ACHN (cell line): ENCODE measurements at regions not wholly inside any gene's neighbourhood (a gene's known extent, or its start where the extent isn't known, plus 50 kb on each side); places are given as distances from the start of the nearest gene placed in this dataset.

Experiments
- DNase-seq: peaks from one replicate; pipeline ENCODE4 v3.0.0-alpha.2; 2015
- in situ Hi-C: cut with HindIII; loops from 2 replicates; pipeline ENCODE4 v1.10.0; 2017; ENCODE audit warnings: low sequenced_read_pairs, low pct_ligation_motif_present, low pct_unique_long_range_greater_than_20kb

DNA sequence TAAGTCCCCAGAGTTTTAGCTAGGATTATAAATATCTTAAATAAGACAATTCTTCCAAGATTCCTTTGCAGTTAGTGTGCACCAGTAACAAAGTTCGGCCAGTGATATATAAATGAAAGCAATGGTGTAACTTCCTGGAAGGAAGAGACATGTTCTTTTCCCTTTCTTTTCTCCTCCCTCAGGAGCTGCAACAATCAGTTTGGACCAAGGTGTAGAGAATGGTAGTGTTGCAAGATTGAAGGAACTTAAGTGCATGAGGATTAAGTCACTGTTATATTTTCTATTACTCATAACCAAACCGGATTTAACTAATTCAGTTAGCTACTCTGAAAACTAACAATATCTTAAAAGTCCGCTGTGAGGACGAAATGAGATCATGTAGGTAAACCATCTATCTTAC is 68.9 kb upstream of the KCNJ16 start:
- in situ Hi-C loops, result no loop called here
- DNase-seq, result no peak

DNA sequence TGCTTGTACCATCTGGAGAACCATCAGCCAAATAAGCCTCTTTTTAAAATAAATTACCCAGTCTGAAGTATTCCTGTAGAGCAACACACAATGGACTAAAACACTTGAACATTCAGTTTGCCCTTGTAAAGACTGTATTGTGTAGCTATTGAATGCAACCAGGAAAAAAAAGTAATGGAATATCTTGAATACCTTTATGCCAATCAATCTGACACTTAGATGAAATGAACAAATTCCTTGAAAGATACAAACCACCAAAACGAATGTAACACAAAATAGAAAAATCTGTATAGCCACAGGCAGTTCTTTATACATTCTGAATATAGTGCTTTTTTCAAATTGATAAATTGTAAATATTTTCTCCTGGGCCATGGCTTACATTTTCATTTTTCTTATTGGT is 63.3 kb upstream of the KCNJ16 start:
- no peak for DNase-seq
- in situ Hi-C loops, result no loop called here

DNA sequence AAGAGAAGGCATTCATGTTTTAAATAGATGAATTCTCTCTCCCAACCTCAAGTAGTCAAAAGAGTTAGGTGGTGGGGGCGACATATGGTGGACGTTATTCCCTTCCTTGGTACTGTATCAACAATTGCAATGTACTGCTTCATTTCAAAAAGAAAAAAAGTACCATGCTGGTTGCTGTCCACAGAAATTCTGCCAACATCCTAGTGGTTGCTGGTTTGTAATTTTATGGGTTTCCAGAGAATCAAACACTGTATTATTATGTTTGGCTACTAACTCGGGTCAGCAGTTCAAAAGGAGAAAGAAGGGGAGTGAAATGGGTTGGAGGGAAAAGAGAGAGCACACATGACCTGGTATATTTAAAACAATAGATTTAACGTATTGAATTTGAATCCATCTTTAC is 61.1 kb upstream of the KCNJ16 start:
- in situ Hi-C loops, result no loop called here
- DNase-seq, result no peak

DNA sequence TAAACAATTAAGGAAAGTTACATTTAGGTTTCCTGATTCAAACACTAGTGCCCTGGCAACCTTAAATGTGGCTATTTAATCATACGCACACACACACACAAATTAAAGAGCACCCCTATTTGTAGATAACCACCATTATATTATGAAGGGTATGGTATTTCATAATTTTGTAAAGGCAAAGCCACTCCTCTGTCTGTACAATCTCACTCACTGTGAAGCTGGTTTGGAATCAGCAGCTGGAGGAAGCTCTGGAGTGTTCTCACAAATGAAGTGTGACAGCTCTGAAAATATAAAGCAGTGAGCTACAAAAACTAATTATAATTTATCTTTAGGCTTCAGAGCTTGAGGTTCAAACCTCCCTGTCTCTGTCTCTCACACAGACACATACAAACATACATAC is 57.9 kb upstream of the KCNJ16 start:
- DNase-seq, result no peak
- in situ Hi-C loops, result no loop called here

DNA sequence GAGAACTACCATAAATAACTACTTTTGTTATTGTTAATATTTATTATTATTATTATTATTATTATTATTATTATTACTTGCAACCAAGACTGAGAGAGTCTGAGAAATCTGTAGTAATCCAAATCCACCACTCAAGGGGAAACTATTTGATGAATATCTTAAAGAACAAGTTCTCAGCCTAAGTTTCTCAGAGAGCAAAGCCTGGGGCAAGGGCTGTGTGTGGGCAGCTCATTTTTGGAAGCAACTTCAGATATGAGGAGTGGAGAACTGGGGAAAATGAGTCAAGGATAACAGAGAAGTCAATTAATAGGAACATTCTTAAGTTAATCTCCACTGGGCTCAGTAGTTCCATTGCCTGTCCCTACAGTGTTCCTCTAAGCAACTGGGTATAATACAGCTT is 57.1 kb upstream of the KCNJ16 start:
- in situ Hi-C loops, result no loop called here
- DNase-seq, result no peak

DNA sequence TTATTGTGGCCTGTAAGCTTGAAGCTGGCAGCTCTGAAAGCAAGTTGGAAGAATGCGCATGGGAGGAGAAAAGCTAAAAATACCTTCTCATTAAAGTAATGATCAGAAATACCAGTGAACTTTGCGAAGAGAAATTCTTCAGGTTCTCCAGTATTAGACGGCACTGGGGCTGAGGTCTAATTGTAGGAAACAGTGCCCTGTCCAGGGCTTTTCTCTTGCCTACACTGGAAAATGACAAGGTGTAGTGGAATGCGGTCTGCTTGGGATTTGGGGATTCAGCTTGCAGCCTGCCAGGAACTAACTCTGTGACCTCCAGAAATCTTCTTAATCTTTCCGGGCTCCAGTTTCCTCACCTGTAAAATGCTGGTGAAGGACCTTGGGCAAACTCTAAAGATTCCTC is 53.3 kb upstream of the KCNJ16 start:
- in situ Hi-C loops, result no loop called here
- no peak for DNase-seq

DNA sequence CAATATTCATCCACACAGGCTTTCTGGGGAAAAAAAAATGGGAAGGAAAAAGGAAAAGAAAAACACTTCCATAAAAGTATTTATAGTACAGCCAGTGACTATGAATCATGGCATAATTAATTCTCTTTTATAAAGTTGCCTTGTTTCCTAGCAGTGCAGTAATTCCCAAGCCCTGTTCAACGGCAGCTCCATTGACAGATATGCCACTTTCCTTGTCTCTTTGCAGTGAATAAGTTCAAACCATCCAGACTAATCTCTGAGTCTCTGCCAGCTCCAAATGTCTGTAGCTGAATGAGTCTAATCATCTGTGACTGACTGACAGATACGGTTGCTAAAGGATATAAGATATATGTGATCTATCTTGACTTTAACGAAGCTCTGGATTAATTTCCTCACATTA is 52.9 kb upstream of the KCNJ16 start:
- in situ Hi-C loops, result no loop called here
- no peak for DNase-seq

DNA sequence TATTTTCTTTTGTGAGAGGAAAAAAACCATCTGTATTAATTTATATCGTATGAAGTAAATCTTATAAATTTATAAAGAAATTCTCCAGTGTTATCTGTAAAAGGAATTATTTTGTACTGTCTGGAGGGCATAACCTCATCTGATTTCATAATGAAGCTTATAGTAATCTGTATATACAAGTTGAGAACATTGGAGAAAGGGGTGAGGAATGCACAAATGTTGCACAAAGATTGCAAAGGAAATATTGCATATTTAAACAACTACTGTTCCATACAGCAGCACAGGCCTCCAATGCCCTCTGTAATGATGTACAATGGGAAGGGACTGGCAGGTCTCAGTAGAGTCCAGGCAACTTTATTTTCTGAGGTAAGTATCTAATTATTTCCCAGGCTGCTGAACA is 50.8 kb upstream of the KCNJ16 start:
- DNase-seq, result no peak
- in situ Hi-C loops, result no loop called here
